Sigmoid colon (tissue), 6 donors: ENCODE measurements at regions not wholly inside any gene's neighbourhood (a gene's known extent, or its start where the extent isn't known, plus 50 kb on each side); places are given as distances from the start of the nearest gene placed in this dataset.

ENCODE experiments used
- DNase-seq: peaks from one replicate; pipeline ENCODE4 v3.0.0-alpha.2; 2019
- H3K27ac ChIP-seq, 4 donors: fragments of 200-600 bp; sonication (generic); one replicate each; pipeline ENCODE4 v1.5.1; 2016 to 2019; ENCODE audit warnings: mild to moderate bottlenecking in 1 of 4
- H3K27me3 ChIP-seq, 3 donors: fragments of 200-600 bp; sonication (generic); one replicate each; pipeline ENCODE4 v1.5.1; 2019; ENCODE audit warnings: mild to moderate bottlenecking in 1 of 3
- H3K36me3 ChIP-seq, 4 donors: fragments of 200-600 bp; sonication (generic); one replicate each; pipeline ENCODE4 v1.5.1; 2016 to 2019
- H3K4me1 ChIP-seq, 4 donors: fragments of 200-600 bp; sonication (generic); one replicate each; pipeline ENCODE4 v1.5.1; 2017 to 2019
- H3K4me3 ChIP-seq, 4 donors: fragments of 200-600 bp; sonication (generic); one replicate each; pipeline ENCODE4 v1.5.1; 2017 to 2019; ENCODE audit warnings: mild to moderate bottlenecking in 2 of 4, moderate library complexity in 1 of 4
- H3K9me3 ChIP-seq, 4 donors: fragments of 200-600 bp in 3 of 4; sonication (generic) in 3 of 4; one replicate each; pipeline versions ENCODE4 v1.5.1 to v1.6.1; 2013 to 2019
- EP300 ChIP-seq, 4 donors: sonication (generic); formaldehyde crosslinking; IDR thresholded peaks; one replicate each; pipeline ENCODE4 v1.6.1; 2017; ENCODE audit warnings: antibody characterized with exemption in 4 of 4
- POLR2A ChIP-seq, 2 donors: fragments of 450-650 bp; IDR thresholded peaks; one replicate each; pipeline ENCODE4 v1.6.1; 2016; ENCODE audit warnings: antibody characterized with exemption in 2 of 2, mild to moderate bottlenecking in 2 of 2, moderate library complexity in 2 of 2
- POLR2AphosphoS5 ChIP-seq, 4 donors: sonication (generic); formaldehyde crosslinking; IDR thresholded peaks; one replicate each; pipeline ENCODE4 v1.6.1; 2017; ENCODE audit warnings: antibody characterized with exemption in 4 of 4
- WGBS, 2 donors: extraction: QIAGEN DNeasy Blood & Tissue Kit; methylation state at CpG; one replicate each; pipeline ENCODE4 v1.1.7; 2013; 5-methylcytosine and 5-hydroxymethylcytosine counted together
- intact Hi-C: fragments of 100-400 bp; cut with DNase I; formaldehyde crosslinking; loops from one replicate; pipeline ENCODE4 v1.15.1; 2023
- TF ChIP-seq, protein P1 (sequence below), 4 experiments: fragments of 450-650 bp in 3 of 4; fragments of 200-600 bp in 1 of 4; IDR thresholded peaks; one replicate each; pipeline ENCODE4 v1.5.1; 2016 to 2019; ENCODE audit warnings: antibody characterized with exemption in 4 of 4, mild to moderate bottlenecking in 3 of 4, moderate library complexity in 2 of 4
- donor health status: healthy with polysubstance abuse.
- donor health status: healthy.

DNA sequence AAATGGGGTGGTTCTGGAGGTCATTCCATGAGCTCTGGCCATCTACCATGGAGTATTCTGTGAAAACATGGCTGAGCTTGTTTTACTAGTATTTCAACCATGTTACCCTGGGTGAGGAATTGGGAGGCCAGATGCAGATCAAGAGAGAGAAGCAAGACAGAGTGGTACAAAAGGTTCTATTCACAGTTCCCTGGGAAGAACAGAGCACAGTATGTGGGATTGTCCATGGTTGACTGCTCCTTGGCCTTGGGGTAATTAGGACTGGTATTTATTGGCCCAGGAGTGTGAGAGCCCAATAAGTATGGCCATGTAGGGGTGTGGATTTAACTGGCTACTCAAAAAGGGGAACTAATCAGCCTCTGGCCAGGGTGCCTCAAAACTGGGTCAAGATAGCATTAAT, 239.7 kb upstream of the GATB start:
- no peaks in the 10 kb centered on the region for H3K9me3 ChIP-seq
- no peak overlapping the region for H3K4me3 ChIP-seq
- no peak overlapping the region for H3K27ac ChIP-seq
- TF ChIP-seq POLR2AphosphoS5 (IDR thresholded peaks at IDR 0.05) (no peak), POLR2A (IDR thresholded peaks at IDR 0.05) (no peak), EP300 (IDR thresholded peaks at IDR 0.05) (no peak)
- TF ChIP-seq, protein P1, sequence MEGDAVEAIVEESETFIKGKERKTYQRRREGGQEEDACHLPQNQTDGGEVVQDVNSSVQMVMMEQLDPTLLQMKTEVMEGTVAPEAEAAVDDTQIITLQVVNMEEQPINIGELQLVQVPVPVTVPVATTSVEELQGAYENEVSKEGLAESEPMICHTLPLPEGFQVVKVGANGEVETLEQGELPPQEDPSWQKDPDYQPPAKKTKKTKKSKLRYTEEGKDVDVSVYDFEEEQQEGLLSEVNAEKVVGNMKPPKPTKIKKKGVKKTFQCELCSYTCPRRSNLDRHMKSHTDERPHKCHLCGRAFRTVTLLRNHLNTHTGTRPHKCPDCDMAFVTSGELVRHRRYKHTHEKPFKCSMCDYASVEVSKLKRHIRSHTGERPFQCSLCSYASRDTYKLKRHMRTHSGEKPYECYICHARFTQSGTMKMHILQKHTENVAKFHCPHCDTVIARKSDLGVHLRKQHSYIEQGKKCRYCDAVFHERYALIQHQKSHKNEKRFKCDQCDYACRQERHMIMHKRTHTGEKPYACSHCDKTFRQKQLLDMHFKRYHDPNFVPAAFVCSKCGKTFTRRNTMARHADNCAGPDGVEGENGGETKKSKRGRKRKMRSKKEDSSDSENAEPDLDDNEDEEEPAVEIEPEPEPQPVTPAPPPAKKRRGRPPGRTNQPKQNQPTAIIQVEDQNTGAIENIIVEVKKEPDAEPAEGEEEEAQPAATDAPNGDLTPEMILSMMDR (IDR thresholded peaks at IDR 0.05): no peak
- intact Hi-C loops: no loop called here
- H3K27me3 ChIP-seq: no peaks in the 10 kb centered on the region
- H3K36me3 ChIP-seq: no peaks in the 10 kb centered on the region
- H3K4me1 ChIP-seq: no peaks in the 10 kb centered on the region
- no peak for DNase-seq

DNA sequence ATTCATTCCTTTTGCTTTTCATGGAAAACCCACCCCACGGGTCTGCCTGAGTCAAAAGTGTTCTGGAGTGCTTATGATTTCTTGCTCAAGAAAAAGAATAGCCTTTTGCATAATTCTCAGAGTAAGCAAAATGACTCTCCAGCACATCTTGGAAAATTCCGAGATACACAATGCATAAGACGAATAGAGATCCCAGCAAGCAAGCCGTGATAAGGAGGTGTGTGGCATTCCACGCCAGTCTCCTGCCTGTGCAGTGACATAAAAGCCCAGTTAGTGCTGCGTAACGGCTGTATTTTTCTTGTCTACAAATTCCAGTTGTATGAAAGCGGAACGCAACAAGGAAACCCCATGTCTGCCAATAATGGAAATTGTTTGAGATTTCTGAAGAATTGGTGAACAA, 237.9 kb upstream of the GATB start:
- no peaks in the 10 kb centered on the region for H3K4me1 ChIP-seq
- no peak overlapping the region for H3K27ac ChIP-seq
- intact Hi-C loops: no loop called here
- no peaks in the 10 kb centered on the region for H3K27me3 ChIP-seq
- no peaks in the 10 kb centered on the region for H3K36me3 ChIP-seq
- TF ChIP-seq POLR2A (IDR thresholded peaks at IDR 0.05) (no peak), POLR2AphosphoS5 (IDR thresholded peaks at IDR 0.05) (no peak), EP300 (IDR thresholded peaks at IDR 0.05) (no peak)
- TF ChIP-seq, protein P1 (IDR thresholded peaks at IDR 0.05): no peak
- H3K9me3 ChIP-seq: no peaks in the 10 kb centered on the region
- DNase-seq: no peak
- WGBS, 2 donors: 87 to 93% methylated on average over 9 of the region's 9 CpGs
- no peak overlapping the region for H3K4me3 ChIP-seq

- H3K4me1 ChIP-seq: peaks cover 0 to 3% (median under 1%) of the 10 kb centered on the region in 4 donors
- H3K36me3 ChIP-seq: no peaks in the 10 kb centered on the region
- H3K27me3 ChIP-seq: no peaks in the 10 kb centered on the region
- no peak overlapping the region for H3K27ac ChIP-seq
- intact Hi-C loops: no loop called here
- no peak for DNase-seq
- TF ChIP-seq POLR2A (IDR thresholded peaks at IDR 0.05): no peak
- TF ChIP-seq, protein P1 (IDR thresholded peaks at IDR 0.05): no peak
- TF ChIP-seq POLR2AphosphoS5 (IDR thresholded peaks at IDR 0.05): no peak
- no peak for TF ChIP-seq EP300 (IDR thresholded peaks at IDR 0.05)
- H3K9me3 ChIP-seq: no peaks in the 10 kb centered on the region
- no peak overlapping the region for H3K4me3 ChIP-seq
- 88 to 89% methylated on average over 2 of the region's 2 CpGs for WGBS, 2 donors
These were observed 236.7 kb upstream of the GATB start for GRCh38 chr4:151997461-151997860.

DNA sequence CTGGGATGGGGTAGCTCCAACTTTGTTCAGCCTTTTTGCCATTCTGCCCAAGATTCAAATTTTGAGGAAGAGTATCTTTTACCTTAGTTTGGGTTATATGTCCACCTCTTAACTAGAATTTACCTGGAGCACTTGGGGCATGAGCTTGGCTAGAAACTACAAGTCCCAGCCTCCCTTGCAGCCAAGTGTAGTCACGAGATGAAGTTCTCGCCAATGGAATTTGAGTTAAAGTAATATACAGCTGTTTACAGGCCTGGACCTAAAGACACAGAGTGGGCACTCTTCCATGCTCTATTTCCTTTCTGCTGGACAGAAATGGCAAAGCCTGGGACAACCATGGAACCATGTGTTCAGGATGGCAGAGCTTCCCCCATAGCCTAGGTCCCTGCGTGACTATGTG, 233.6 kb upstream of the GATB start:
- Histone ChIP-seq H3K27me3 (no peaks in the 10 kb centered on the region), H3K27ac (no peak overlapping the region), H3K9me3 (no peaks in the 10 kb centered on the region), H3K4me1 (peaks cover 0 to 30% (median 17%) of the 10 kb centered on the region in 4 donors), H3K4me3 (no peak overlapping the region), H3K36me3 (no peaks in the 10 kb centered on the region)
- TF ChIP-seq POLR2AphosphoS5 (IDR thresholded peaks at IDR 0.05) (no peak), POLR2A (IDR thresholded peaks at IDR 0.05) (no peak), EP300 (IDR thresholded peaks at IDR 0.05) (no peak)
- TF ChIP-seq, protein P1 (IDR thresholded peaks at IDR 0.05): no peak
- intact Hi-C loops: no loop called here
- WGBS, 2 donors: 95% methylated on average over 3 of the region's 3 CpGs
- no peak for DNase-seq

GRCh38 chr4:151993521-151993920, 232.7 kb upstream of the GATB start:
- intact Hi-C loops: no loop called here
- no peak overlapping the region for H3K27ac ChIP-seq
- H3K9me3 ChIP-seq: no peaks in the 10 kb centered on the region
- peaks cover 0 to 36% (median 20%) of the 10 kb centered on the region in 4 donors for H3K4me1 ChIP-seq
- no peaks in the 10 kb centered on the region for H3K27me3 ChIP-seq
- no peaks in the 10 kb centered on the region for H3K36me3 ChIP-seq
- WGBS, 2 donors: 52 to 58% methylated on average over 8 of the region's 8 CpGs
- no peak for DNase-seq
- H3K4me3 ChIP-seq: no peak overlapping the region
- TF ChIP-seq, protein P1 (IDR thresholded peaks at IDR 0.05): no peak
- no peak for TF ChIP-seq POLR2A (IDR thresholded peaks at IDR 0.05)
